H9 (cell line): ENCODE measurements at regions not wholly inside any gene's neighbourhood (a gene's known extent, or its start where the extent isn't known, plus 50 kb on each side); places are given as distances from the start of the nearest gene placed in this dataset.

Source experiments
- DNase-seq: peaks from one replicate; pipeline ENCODE4 v3.0.0-alpha.2; 2017
- H2AFZ ChIP-seq: one replicate; pipeline ENCODE4 v1.6.1; 2013; ENCODE audit warnings: mild to moderate bottlenecking, low read length, control low read depth, moderate library complexity
- H2AK5ac ChIP-seq: 2 replicates; pipeline ENCODE4 v1.6.1; 2013; ENCODE audit warnings: low read length, control low read depth, mixed read lengths; ENCODE audit not compliant: insufficient read length
- H2BK120ac ChIP-seq: one replicate; pipeline ENCODE4 v1.6.1; 2013; ENCODE audit warnings: low read depth, mild to moderate bottlenecking, low read length, control low read depth, inconsistent platforms; ENCODE audit not compliant: poor library complexity, severe bottlenecking
- H2BK12ac ChIP-seq: 2 replicates; pipeline ENCODE4 v1.6.1; 2013; ENCODE audit warnings: low read length, control low read depth, mixed read lengths, low read depth; ENCODE audit not compliant: insufficient read length
- H2BK15ac ChIP-seq: 2 replicates; pipeline ENCODE4 v1.6.1; 2013; ENCODE audit warnings: low read depth, low read length, control low read depth
- H2BK20ac ChIP-seq: one replicate; pipeline ENCODE4 v1.6.1; 2013; ENCODE audit warnings: low read depth, mild to moderate bottlenecking, low read length, control low read depth, inconsistent platforms; ENCODE audit not compliant: poor library complexity, severe bottlenecking
- H2BK5ac ChIP-seq: 2 replicates; pipeline ENCODE4 v1.6.1; 2013; ENCODE audit warnings: low read length, control low read depth, mixed read lengths; ENCODE audit not compliant: insufficient read length
- H3K14ac ChIP-seq: 2 replicates; pipeline ENCODE4 v1.6.1; 2013; ENCODE audit warnings: low read length, control low read depth; ENCODE audit not compliant: insufficient read depth
- H3K18ac ChIP-seq: 2 replicates; pipeline ENCODE4 v1.6.1; 2013; ENCODE audit warnings: low read depth, mild to moderate bottlenecking, mixed read lengths, low read length, control low read depth; ENCODE audit not compliant: insufficient read length
- H3K23ac ChIP-seq: 2 replicates; pipeline ENCODE4 v1.6.1; 2013; ENCODE audit warnings: low read length, control low read depth, mixed read lengths, low read depth; ENCODE audit not compliant: insufficient read length
- H3K23me2 ChIP-seq: 2 replicates; pipeline ENCODE4 v1.6.1; 2013; ENCODE audit warnings: low read depth, mild to moderate bottlenecking, mixed read lengths, low read length, control low read depth; ENCODE audit not compliant: insufficient read length, poor library complexity, severe bottlenecking
- H3K27ac ChIP-seq: 2 replicates; pipeline ENCODE4 v1.5.1; 2013; ENCODE audit warnings: low read length, control low read depth, mixed read lengths, low read depth; ENCODE audit not compliant: insufficient read length
- H3K27me3 ChIP-seq: 2 replicates; pipeline ENCODE4 v1.6.1; 2013; ENCODE audit warnings: low read length, control low read depth, inconsistent platforms; ENCODE audit not compliant: insufficient read depth
- H3K4ac ChIP-seq: 2 replicates; pipeline ENCODE4 v1.6.1; 2013; ENCODE audit warnings: low read depth, mild to moderate bottlenecking, control low read depth, inconsistent platforms, low read length, moderate library complexity
- H3K4me1 ChIP-seq: 2 replicates; pipeline ENCODE4 v1.6.1; 2013; ENCODE audit warnings: low read length, control low read depth, inconsistent platforms; ENCODE audit not compliant: insufficient read depth
- H3K4me2 ChIP-seq: 2 replicates; pipeline ENCODE4 v1.6.1; 2013; ENCODE audit warnings: low read length, control low read depth, mixed read lengths; ENCODE audit not compliant: insufficient read length, insufficient read depth
- H3K56ac ChIP-seq: 2 replicates; pipeline ENCODE4 v1.6.1; 2013; ENCODE audit warnings: low read depth, mild to moderate bottlenecking, mixed read lengths, low read length, control low read depth; ENCODE audit not compliant: insufficient read length
- H3K79me1 ChIP-seq: 2 replicates; pipeline ENCODE4 v1.6.1; 2013; ENCODE audit warnings: low read depth, mild to moderate bottlenecking, moderate library complexity, low read length, control low read depth, inconsistent platforms; ENCODE audit not compliant: insufficient read depth, poor library complexity, severe bottlenecking
- H3K79me2 ChIP-seq: 2 replicates; pipeline ENCODE4 v1.6.1; 2013; ENCODE audit warnings: low read length, control low read depth, inconsistent platforms; ENCODE audit not compliant: insufficient read depth
- H3K9ac ChIP-seq: 2 replicates; pipeline ENCODE4 v1.6.1; 2013; ENCODE audit warnings: low read length, control low read depth, mixed read lengths; ENCODE audit not compliant: insufficient read length; ENCODE audit errors: extremely low read depth
- H3K9me3 ChIP-seq: one replicate; pipeline ENCODE4 v1.6.1; 2013; ENCODE audit warnings: low read depth, low read length, inconsistent platforms; ENCODE audit not compliant: control insufficient read depth
- H3T11ph ChIP-seq: one replicate; pipeline ENCODE4 v1.6.1; 2013; ENCODE audit warnings: mild to moderate bottlenecking, low read length, control low read depth, inconsistent platforms
- H4K20me1 ChIP-seq: one replicate; pipeline ENCODE4 v1.6.1; 2013; ENCODE audit not compliant: control insufficient read depth, insufficient read length, insufficient read depth
- H4K5ac ChIP-seq: 2 replicates; pipeline ENCODE4 v1.6.1; 2013; ENCODE audit warnings: low read depth, mild to moderate bottlenecking, mixed read lengths, low read length, control low read depth; ENCODE audit not compliant: insufficient read length
- H4K8ac ChIP-seq: replicated peaks from 2 replicates; pipeline ENCODE4 v1.6.1; 2013; ENCODE audit warnings: low read length, control low read depth, mixed read lengths, low read depth; ENCODE audit not compliant: insufficient read length
- H4K91ac ChIP-seq: 2 replicates; pipeline ENCODE4 v1.6.1; 2013; ENCODE audit warnings: low read depth, mild to moderate bottlenecking, moderate library complexity, mixed read lengths, low read length, control low read depth; ENCODE audit not compliant: insufficient read length
- H3K27ac Mint-ChIP-seq, 3 experiments: 2 replicates in 2 of 3; 3 replicates in 1 of 3; pipeline ENCODE4 v1.8.0; 2020 to 2021; ENCODE audit warnings: mixed read lengths in 3 of 3, mild to moderate bottlenecking in 1 of 3, moderate library complexity in 1 of 3
- H3K27me3 Mint-ChIP-seq: 2 replicates; pipeline ENCODE4 v1.8.0; 2021; ENCODE audit warnings: low read depth, mild to moderate bottlenecking, moderate library complexity, mixed read lengths
- H3K36me3 Mint-ChIP-seq, 3 experiments: 2 replicates in 2 of 3; 3 replicates in 1 of 3; pipeline ENCODE4 v1.8.0; 2020 to 2021; ENCODE audit warnings: low read depth in 3 of 3, mixed read lengths in 3 of 3; ENCODE audit not compliant: insufficient read depth in 1 of 3
- H3K4me1 Mint-ChIP-seq, 2 experiments: 2 replicates each; pipeline ENCODE4 v1.8.0; 2020; ENCODE audit warnings: mixed read lengths in 2 of 2
- H3K4me3 Mint-ChIP-seq, 2 experiments: 2 replicates in 1 of 2; 3 replicates in 1 of 2; pipeline ENCODE4 v1.8.0; 2020 to 2021; ENCODE audit warnings: mild to moderate bottlenecking in 2 of 2, mixed read lengths in 2 of 2, moderate library complexity in 1 of 2
- H3K9me3 Mint-ChIP-seq, 2 experiments: 2 replicates in 1 of 2; 3 replicates in 1 of 2; pipeline ENCODE4 v1.8.0; 2020; ENCODE audit warnings: mild to moderate bottlenecking in 2 of 2, mixed read lengths in 2 of 2, moderate library complexity in 1 of 2
- CTCF ChIP-seq: fragments of 200-600 bp; sonication (generic); conservative IDR thresholded peaks from 3 replicates; pipeline ENCODE4 v1.8.0; 2021; ENCODE audit warnings: antibody characterized with exemption, mild to moderate bottlenecking
- WGBS: extraction: QIAGEN DNeasy Blood & Tissue Kit; methylation state at CpG from one replicate; pipeline ENCODE4 v1.1.7; 2013; ENCODE audit warnings: missing lambda C conversion rate, low lambda C conversion rate, mixed read lengths; ENCODE audit not compliant: insufficient read length; ENCODE audit errors: extremely low coverage; 5-methylcytosine and 5-hydroxymethylcytosine counted together

GRCh38 chr6:131363947-131364834, 208.8 kb upstream of the ARG1 start:
- WGBS, result no CpG with 5 or more reads among the region's 1 CpG
- no peak overlapping the region for H3K27ac ChIP-seq

More at GRCh38 chr6:131363947-131364834, 208.8 kb upstream of the ARG1 start:
- no peak overlapping the region for H2BK120ac ChIP-seq
- Mint-ChIP-seq H3K27me3 (no peaks in the 10 kb centered on the region; the same call in 1 of the 2 replicates), H3K9me3 (peaks cover 1 to 2% of the 10 kb centered on the region in 2 experiments; a peak in 4 of 5 replicates), H3K4me1 (peaks cover 22 to 23% of the 10 kb centered on the region in 2 experiments), H3K27ac (no peak overlapping the region), H3K36me3 (peaks cover 2 to 3% (median 3%) of the 10 kb centered on the region in 3 experiments; a peak in 5 of 7 replicates), H3K4me3 (no peak overlapping the region)
- no peak overlapping the region for H4K8ac ChIP-seq
- H2BK12ac ChIP-seq, result no peak overlapping the region
- H3T11ph ChIP-seq, result no peak overlapping the region
- no peak overlapping the region for H3K18ac ChIP-seq
- DNase-seq, result no peak
- no peak overlapping the region for H2AFZ ChIP-seq
- no peak overlapping the region for H3K9ac ChIP-seq
- H3K9me3 ChIP-seq, result no peaks in the 10 kb centered on the region
- no peak overlapping the region for H2BK15ac ChIP-seq
- no peak overlapping the region for H2BK5ac ChIP-seq
- no peak for TF ChIP-seq CTCF
- no peak overlapping the region for H3K4ac ChIP-seq
- no peaks in the 10 kb centered on the region for H3K79me2 ChIP-seq
- no peak overlapping the region for H3K23ac ChIP-seq
- H3K56ac ChIP-seq, result no peak overlapping the region
- H4K91ac ChIP-seq, result no peak overlapping the region
- H4K20me1 ChIP-seq, result no peaks in the 10 kb centered on the region
- H3K14ac ChIP-seq, result no peak overlapping the region
- no peaks in the 10 kb centered on the region for H3K23me2 ChIP-seq
- H3K79me1 ChIP-seq, result no peaks in the 10 kb centered on the region
- H3K27me3 ChIP-seq, result no peaks in the 10 kb centered on the region
- no peak overlapping the region for H2AK5ac ChIP-seq
- no peak overlapping the region for H2BK20ac ChIP-seq
- no peak overlapping the region for H4K5ac ChIP-seq
- H3K4me2 ChIP-seq, result no peak overlapping the region
- H3K4me1 ChIP-seq, result 0 out of 2 replicates have a peak, but pooled peaks cover 3% of the 10 kb centered on the region
